HEK293T (cell line): ENCODE measurements at regions not wholly inside any gene's neighbourhood (a gene's known extent, or its start where the extent isn't known, plus 50 kb on each side); places are given as distances from the start of the nearest gene placed in this dataset.

ENCODE experiments used
- CTCF ChIA-PET: fragments of 350-600 bp; formaldehyde crosslinking; extraction: SDS; loops from one replicate; lab custom pipeline; 2021; ENCODE audit warnings: antibody characterized with exemption, inconsistent platforms; lab: Yijun Ruan, JAX
- POLR2A ChIA-PET: fragments of 350-600 bp; formaldehyde crosslinking; extraction: SDS; loops from one replicate; lab custom pipeline; 2020; ENCODE audit warnings: antibody characterized with exemption, inconsistent platforms; lab: Yijun Ruan, JAX
- DNase-seq: peaks from one replicate; pipeline ENCODE4 v3.0.0; 2012; ENCODE audit warnings: mixed read lengths; ENCODE audit errors: extremely low spot score
- ARNT ChIP-seq: fragments of 450-650 bp; IDR thresholded peaks from 2 replicates; pipeline ENCODE4 v1.6.1; 2017; ENCODE audit warnings: mild to moderate bottlenecking
- BHLHE40 ChIP-seq: fragments of 450-650 bp; IDR thresholded peaks from 2 replicates; pipeline ENCODE4 v1.6.1; 2016; ENCODE audit warnings: mild to moderate bottlenecking, moderate library complexity, borderline replicate concordance
- CTBP1 ChIP-seq: fragments of 450-650 bp; IDR thresholded peaks from 2 replicates; pipeline ENCODE4 v1.6.1; 2016; ENCODE audit warnings: borderline replicate concordance
- ELF4 ChIP-seq: fragments of 450-650 bp; IDR thresholded peaks from 2 replicates; pipeline ENCODE4 v1.6.1; 2017; ENCODE audit warnings: antibody characterized with exemption
- FOXA1 ChIP-seq: fragments of 450-650 bp; IDR thresholded peaks from 2 replicates; pipeline ENCODE4 v1.6.1; 2016; ENCODE audit warnings: mild to moderate bottlenecking
- FOXK2 ChIP-seq: fragments of 450-650 bp; IDR thresholded peaks from 2 replicates; pipeline ENCODE4 v1.6.1; 2016; ENCODE audit warnings: mild to moderate bottlenecking
- FOXM1 ChIP-seq: fragments of 450-650 bp; IDR thresholded peaks from 2 replicates; pipeline ENCODE4 v1.6.1; 2017; ENCODE audit warnings: mild to moderate bottlenecking, borderline replicate concordance
- HDGF ChIP-seq: fragments of 450-650 bp; IDR thresholded peaks from 2 replicates; pipeline ENCODE4 v1.6.1; 2017; ENCODE audit warnings: antibody characterized with exemption, borderline replicate concordance
- L3MBTL2 ChIP-seq: fragments of 450-650 bp; conservative IDR thresholded peaks from 2 replicates; pipeline ENCODE4 v1.6.1; 2016; ENCODE audit warnings: mild to moderate bottlenecking
- LEF1 ChIP-seq: fragments of 450-650 bp; IDR thresholded peaks from 2 replicates; pipeline ENCODE4 v1.6.1; 2017; ENCODE audit warnings: mild to moderate bottlenecking, borderline replicate concordance
- NFRKB ChIP-seq: fragments of 450-650 bp; IDR thresholded peaks from 2 replicates; pipeline ENCODE4 v1.6.1; 2016; ENCODE audit warnings: mild to moderate bottlenecking, moderate library complexity
- PKNOX1 ChIP-seq: fragments of 450-650 bp; IDR thresholded peaks from 2 replicates; pipeline ENCODE4 v1.6.1; 2016
- SP1 ChIP-seq: fragments of 450-650 bp; IDR thresholded peaks from 2 replicates; pipeline ENCODE4 v1.6.1; 2017
- SUZ12 ChIP-seq: fragments of 450-650 bp; IDR thresholded peaks from 2 replicates; pipeline ENCODE4 v1.6.1; 2016; ENCODE audit warnings: mild to moderate bottlenecking
- TARDBP ChIP-seq: fragments of 450-650 bp; IDR thresholded peaks from 2 replicates; pipeline ENCODE4 v1.6.1; 2016
- ZNF384 ChIP-seq: fragments of 450-650 bp; IDR thresholded peaks from 2 replicates; pipeline ENCODE4 v1.6.1; 2016

DNA sequence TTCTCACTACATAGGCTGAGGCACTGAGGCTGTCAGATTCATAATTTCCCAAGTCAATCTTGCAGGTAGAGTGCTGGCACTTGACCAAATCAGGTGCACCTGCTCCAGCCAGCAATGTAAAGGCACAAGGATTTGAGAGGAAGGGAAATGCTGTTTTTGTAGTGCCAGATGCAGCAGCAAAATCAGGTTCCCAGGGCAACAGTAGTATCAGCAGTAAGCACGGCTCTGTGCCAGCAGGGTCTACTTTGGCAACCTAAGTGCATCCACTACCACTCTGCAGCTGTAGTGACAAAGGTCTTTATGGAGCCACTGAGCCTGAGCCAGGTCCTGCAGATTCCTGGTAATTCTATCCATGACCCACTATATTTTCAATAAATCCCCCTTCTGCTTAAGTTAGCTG lies 329.5 kb downstream of the TPBG start:
- no peak for DNase-seq
- POLR2A ChIA-PET: no interaction called here
- CTCF ChIA-PET: interaction anchor here (0.6 kb wide), 1 partner anchor 527 kb away, joined by 4 read pairs; no protein-coding TSS in a partner anchor
- TF ChIP-seq SUZ12 (no peak), CTBP1 (no peak), L3MBTL2 (no peak), NFRKB (no peak), TARDBP (no peak), FOXK2 (no peak), SP1 (no peak), PKNOX1 (no peak), HDGF (no peak)

DNA sequence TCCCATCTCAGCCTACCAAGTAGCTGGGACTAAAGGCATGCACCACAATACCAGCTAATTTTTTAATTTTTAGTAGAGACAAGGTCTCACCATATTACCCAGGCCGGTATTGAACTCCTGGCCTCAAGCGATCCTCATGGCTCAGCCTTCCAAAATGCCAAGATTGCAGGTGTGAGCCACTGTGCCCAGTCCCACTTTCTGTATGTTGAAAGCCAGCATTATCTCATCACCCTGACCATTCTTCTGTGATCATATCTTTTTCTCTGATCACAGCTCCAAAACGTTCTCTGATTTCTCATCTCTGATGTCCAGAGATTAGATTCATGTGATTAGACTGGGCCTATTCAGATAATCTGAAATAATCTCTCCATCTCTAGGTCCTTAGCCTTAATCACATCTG lies 337.7 kb downstream of the TPBG start:
- CTCF ChIA-PET: no interaction called here

DNA sequence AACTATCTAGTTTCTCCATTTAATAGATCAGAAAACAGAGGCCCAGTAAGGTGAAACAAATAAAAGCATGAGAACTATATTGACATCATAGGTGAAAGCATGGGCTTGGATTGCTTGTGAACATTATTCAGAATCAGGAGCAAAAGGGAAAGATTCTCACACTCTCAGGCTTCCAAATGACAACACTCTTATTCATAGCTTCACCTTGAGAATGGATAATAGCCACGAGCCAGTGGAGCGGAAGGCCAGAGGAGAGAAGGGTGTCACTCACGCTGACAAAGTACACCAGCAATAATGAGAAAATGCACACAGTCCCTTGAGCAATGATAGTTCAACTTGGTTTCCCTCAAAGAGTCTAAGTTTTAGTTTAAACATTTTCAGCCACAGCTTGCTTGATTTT lies 339.0 kb downstream of the TPBG start:
- no peak for TF ChIP-seq ZNF384
- TF ChIP-seq HDGF: no peak
- no peak for TF ChIP-seq L3MBTL2
- no peak for TF ChIP-seq CTBP1
- no peak for TF ChIP-seq PKNOX1
- TF ChIP-seq FOXK2: no peak
- TF ChIP-seq ELF4: no peak
- TF ChIP-seq NFRKB: no peak
- no peak for TF ChIP-seq ARNT
- TF ChIP-seq FOXA1: no peak
- no peak for TF ChIP-seq SUZ12
- TF ChIP-seq TARDBP: no peak
- no peak for TF ChIP-seq FOXM1
- DNase-seq: no peak
- POLR2A ChIA-PET: interaction anchor here (1.3 kb wide), 1 partner anchor 454 kb away, joined by 3 read pairs; no protein-coding TSS in a partner anchor
- CTCF ChIA-PET: no interaction called here

More for the DNA sequence above, 337.7 kb downstream of the TPBG start:
- no peak for DNase-seq
- POLR2A ChIA-PET: no interaction called here
- TF ChIP-seq LEF1: no peak
- TF ChIP-seq L3MBTL2: no peak
- TF ChIP-seq PKNOX1: no peak
- TF ChIP-seq NFRKB: no peak
- no peak for TF ChIP-seq TARDBP
- no peak for TF ChIP-seq FOXK2
- no peak for TF ChIP-seq CTBP1
- no peak for TF ChIP-seq HDGF
- no peak for TF ChIP-seq SUZ12
- no peak for TF ChIP-seq BHLHE40
- TF ChIP-seq SP1: no peak
- no peak for TF ChIP-seq FOXA1
- no peak for TF ChIP-seq ARNT
- TF ChIP-seq FOXM1: no peak
- no peak for TF ChIP-seq ZNF384
- TF ChIP-seq ELF4: no peak

DNA sequence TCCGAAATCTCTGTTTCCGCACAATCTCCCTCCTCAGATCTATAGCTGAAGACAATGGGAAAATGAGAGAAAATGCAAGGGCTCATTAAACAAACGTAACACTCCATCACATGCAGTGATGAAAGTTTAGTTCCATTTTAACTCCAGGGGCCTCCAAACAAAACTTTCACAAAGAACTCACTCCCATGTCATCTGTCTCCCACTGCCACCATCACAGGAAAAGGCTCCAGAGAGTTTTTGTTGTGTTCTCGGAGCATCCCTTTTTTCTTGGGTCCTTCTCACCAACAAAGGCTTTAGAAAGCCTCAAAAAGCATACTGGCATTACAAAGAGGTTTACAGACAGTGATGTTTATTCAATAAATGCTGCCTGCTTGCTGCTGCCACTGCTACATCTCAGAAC lies 339.6 kb downstream of the TPBG start:
- TF ChIP-seq BHLHE40 (no peak), ELF4 (no peak), L3MBTL2 (no peak), ZNF384 (no peak), NFRKB (no peak), ARNT (no peak), CTBP1 (no peak)
- ChIA-PET CTCF (no interaction called here), POLR2A (interaction anchor here (1.3 kb wide), 1 partner anchor 455 kb away, joined by 3 read pairs; no protein-coding TSS in a partner anchor)
- DNase-seq: no peak

DNA sequence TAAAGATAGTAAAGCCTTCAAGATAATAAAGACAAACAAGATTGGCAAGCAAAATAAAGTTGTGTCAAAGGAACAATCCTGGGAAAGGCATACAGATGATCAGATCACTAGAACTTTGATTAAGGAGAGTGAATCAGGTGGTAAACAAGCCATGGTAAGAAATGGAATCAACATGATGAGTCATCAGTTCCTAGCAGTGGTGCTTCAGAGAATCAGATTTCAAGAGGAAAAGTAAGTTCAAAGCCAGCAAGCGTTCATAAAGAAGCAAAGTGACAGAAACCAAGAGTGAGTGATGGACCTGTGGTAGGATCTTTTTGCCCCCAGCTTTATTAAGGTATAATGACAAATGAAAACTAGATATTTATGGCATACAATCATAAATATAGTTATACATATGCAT lies 340.4 kb downstream of the TPBG start:
- TF ChIP-seq LEF1 (no peak), L3MBTL2 (no peak), SP1 (no peak), FOXK2 (no peak), FOXM1 (no peak), TARDBP (no peak), NFRKB (no peak), FOXA1 (no peak), CTBP1 (no peak), BHLHE40 (no peak), ZNF384 (no peak), PKNOX1 (no peak)
- CTCF ChIA-PET: no interaction called here
- no peak for DNase-seq

DNA sequence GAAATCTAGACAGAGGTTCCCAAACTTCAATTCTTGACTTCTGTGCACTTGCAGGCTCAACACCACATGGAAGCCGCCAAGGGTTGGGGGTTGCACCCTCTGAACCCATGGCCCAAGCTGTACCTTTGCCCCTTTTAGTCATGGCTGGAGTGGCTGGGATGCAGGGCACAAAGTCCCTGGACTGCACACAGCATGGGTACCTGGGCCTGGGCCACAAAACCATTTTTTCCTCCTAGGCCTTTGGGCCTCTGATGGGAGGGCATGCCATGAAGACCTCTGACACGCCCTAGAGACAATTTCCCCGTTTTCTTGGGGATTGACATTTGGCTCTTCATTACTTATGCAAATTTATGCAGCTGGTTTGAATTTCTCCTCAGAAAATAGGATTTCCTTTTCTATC lies 342.0 kb downstream of the TPBG start:
- ChIA-PET POLR2A (no interaction called here), CTCF (no interaction called here)
- TF ChIP-seq LEF1 (no peak), SUZ12 (no peak), PKNOX1 (no peak), SP1 (no peak)
- no peak for DNase-seq

More for the DNA sequence above, 340.4 kb downstream of the TPBG start:
- POLR2A ChIA-PET: no interaction called here
